SK-N-SH (cell line): ENCODE measurements at regions not wholly inside any gene's neighbourhood (a gene's known extent, or its start where the extent isn't known, plus 50 kb on each side); places are given as distances from the start of the nearest gene placed in this dataset.

Source experiments
- CTCF ChIA-PET: fragments of 300-600, 350-600 bp; formaldehyde crosslinking; extraction: SDS; loops from one replicate; lab custom pipeline; 2021; lab: Yijun Ruan, JAX
- POLR2A ChIA-PET: fragments of 350-600 bp; sonication (Branson Sonifier 250); formaldehyde crosslinking; extraction: SDS; loops from one replicate; lab custom pipeline; 2020; ENCODE audit warnings: antibody characterized with exemption, inconsistent platforms; lab: Yijun Ruan, JAX
- DNase-seq: peaks from one replicate; pipeline ENCODE4 v3.0.0; 2012
- H2AFZ ChIP-seq: fragments of 200-600 bp; sonication (generic); 2 replicates; pipeline ENCODE4 v1.8.1; 2016; ENCODE audit warnings: antibody characterized with exemption, mild to moderate bottlenecking, low read depth
- H3F3A ChIP-seq: fragments of 200-600 bp; sonication (generic); replicated peaks from 2 replicates; pipeline ENCODE3; 2016; ENCODE audit warnings: antibody characterized with exemption, mild to moderate bottlenecking; ENCODE audit not compliant: insufficient read depth
- H3K27ac ChIP-seq, 2 experiments: fragments of 200-500 bp in 1 of 2; fragments of 200-600 bp in 1 of 2; sonication (Bioruptor generic) in 1 of 2; sonication (generic), shearing (Covaris generic) in 1 of 2; 2 replicates each; pipeline versions ENCODE4 v1.5.1 to v1.6.1; 2014 to 2016; ENCODE audit warnings: low read depth in 2 of 2, inconsistent platforms in 1 of 2, low read length in 1 of 2, mild to moderate bottlenecking in 1 of 2, mixed read lengths in 1 of 2
- H3K27me3 ChIP-seq: fragments of 200-600 bp; sonication (generic), shearing (Covaris generic); 2 replicates; pipeline ENCODE4 v1.6.1; 2016; ENCODE audit warnings: mixed run types; ENCODE audit not compliant: insufficient read depth
- H3K36me3 ChIP-seq, 2 experiments: fragments of 200-500 bp in 1 of 2; fragments of 200-600 bp in 1 of 2; sonication (Bioruptor generic) in 1 of 2; sonication (generic) in 1 of 2; replicated peaks in 1 of 2; 2 replicates each; pipeline versions ENCODE3 to v1.5.1; 2014 to 2016; ENCODE audit warnings: low read length in 1 of 2, mild to moderate bottlenecking in 1 of 2; ENCODE audit not compliant: insufficient read depth in 2 of 2, control insufficient read depth in 1 of 2
- H3K4me1 ChIP-seq, 2 experiments: fragments of 200-500 bp in 1 of 2; fragments of 200-600 bp in 1 of 2; sonication (Bioruptor generic) in 1 of 2; sonication (generic), shearing (Covaris generic) in 1 of 2; 2 replicates each; pipeline versions ENCODE4 v1.5.1 to v1.6.1; 2014 to 2016; ENCODE audit warnings: low read depth in 1 of 2, low read length in 1 of 2, mixed run types in 1 of 2; ENCODE audit not compliant: insufficient read depth in 2 of 2, control insufficient read depth in 1 of 2
- H3K4me2 ChIP-seq: fragments of 200-600 bp; sonication (generic), shearing (Covaris generic); 2 replicates; pipeline ENCODE4 v1.6.1; 2017; ENCODE audit warnings: mixed run types
- H3K4me3 ChIP-seq, 2 experiments: fragments of 200-500 bp in 1 of 2; fragments of 200-600 bp in 1 of 2; sonication (Bioruptor generic) in 1 of 2; sonication (generic), shearing (Covaris generic) in 1 of 2; 2 replicates each; pipeline versions ENCODE4 v1.5.1 to v1.8.1; 2014 to 2016; ENCODE audit warnings: low read depth in 2 of 2, inconsistent platforms in 1 of 2, low read length in 1 of 2, mild to moderate bottlenecking in 1 of 2, mixed read lengths in 1 of 2, moderate library complexity in 1 of 2
- H3K79me2 ChIP-seq: fragments of 200-600 bp; sonication (generic); 2 replicates; pipeline ENCODE4 v1.8.1; 2017; ENCODE audit warnings: mild to moderate bottlenecking; ENCODE audit not compliant: insufficient read depth
- H3K9ac ChIP-seq: fragments of 200-600 bp; sonication (generic); 2 replicates; pipeline ENCODE4 v1.6.1; 2017; ENCODE audit warnings: mixed run types
- H3K9me2 ChIP-seq: fragments of 200-600 bp; sonication (generic); 2 replicates; pipeline ENCODE4 v1.6.1; 2017; ENCODE audit warnings: mixed run types
- H3K9me3 ChIP-seq: fragments of 200-600 bp; sonication (generic); 2 replicates; pipeline ENCODE4 v1.6.1; 2017; ENCODE audit warnings: mixed run types, mild to moderate bottlenecking, moderate library complexity
- H4K20me1 ChIP-seq: fragments of 200-600 bp; sonication (generic); 2 replicates; pipeline ENCODE4 v1.6.1; 2017; ENCODE audit warnings: mild to moderate bottlenecking, mixed run types; ENCODE audit not compliant: insufficient read depth
- CTCF ChIP-seq: fragments of 200-600 bp; sonication (generic); IDR thresholded peaks from 2 replicates; pipeline ENCODE4 v1.6.1; 2017; ENCODE audit warnings: antibody characterized with exemption, mild to moderate bottlenecking, moderate library complexity
- ELF1 ChIP-seq: IDR thresholded peaks from 2 replicates; pipeline ENCODE4 v1.4.0; 2012
- EZH2phosphoT487 ChIP-seq: fragments of 200-600 bp; sonication (generic); IDR thresholded peaks from 2 replicates; pipeline ENCODE4 v1.6.1; 2017; ENCODE audit warnings: low read depth, mixed run types, mild to moderate bottlenecking, antibody characterized with exemption, moderate library complexity, borderline replicate concordance
- FOSL2 ChIP-seq: IDR thresholded peaks from 2 replicates; pipeline ENCODE4 v1.4.0; 2012; ENCODE audit warnings: low read depth, mild to moderate bottlenecking, moderate library complexity, borderline replicate concordance
- FOXM1 ChIP-seq: IDR thresholded peaks from 2 replicates; pipeline ENCODE4 v1.4.0; 2012; ENCODE audit warnings: low read depth, mild to moderate bottlenecking
- GABPA ChIP-seq: IDR thresholded peaks from 2 replicates; pipeline ENCODE4 v1.4.0; 2012; ENCODE audit warnings: low read depth, mild to moderate bottlenecking
- JUND ChIP-seq: IDR thresholded peaks from 2 replicates; pipeline ENCODE4 v1.4.0; 2012
- NFIC ChIP-seq: IDR thresholded peaks from 2 replicates; pipeline ENCODE4 v1.4.0; 2012; ENCODE audit warnings: borderline replicate concordance
- RAD21 ChIP-seq: IDR thresholded peaks from 2 replicates; pipeline ENCODE4 v1.6.1; 2012; ENCODE audit warnings: mild to moderate bottlenecking, low read length
- RCOR1 ChIP-seq: fragments of 150-350 bp; IDR thresholded peaks from 2 replicates; pipeline ENCODE4 v1.6.1; 2017; ENCODE audit warnings: antibody characterized with exemption, low read length
- REST ChIP-seq: IDR thresholded peaks from 2 replicates; pipeline ENCODE4 v1.6.1; 2012; ENCODE audit warnings: mild to moderate bottlenecking, low read depth, low read length, moderate library complexity
- RXRA ChIP-seq: IDR thresholded peaks from 2 replicates; pipeline ENCODE4 v1.4.0; 2012; ENCODE audit warnings: low read depth, mild to moderate bottlenecking, borderline replicate concordance
- SIN3A ChIP-seq: IDR thresholded peaks from 2 replicates; pipeline ENCODE4 v1.6.1; 2012; ENCODE audit warnings: low read depth, mild to moderate bottlenecking, low read length, moderate library complexity, borderline replicate concordance
- SMC3 ChIP-seq: IDR thresholded peaks from 2 replicates; pipeline ENCODE4 v1.6.1; 2012; ENCODE audit warnings: low read depth, low read length, improper control_type of control experiment
- TEAD4 ChIP-seq: IDR thresholded peaks from 2 replicates; pipeline ENCODE4 v1.4.0; 2012; ENCODE audit warnings: mild to moderate bottlenecking, borderline replicate concordance; ENCODE audit not compliant: insufficient read depth
- USF1 ChIP-seq: IDR thresholded peaks from 2 replicates; pipeline ENCODE4 v1.4.0; 2012; ENCODE audit warnings: low read depth, borderline replicate concordance
- USF2 ChIP-seq: fragments of 150-350 bp; IDR thresholded peaks from 2 replicates; pipeline ENCODE4 v1.6.1; 2017; ENCODE audit warnings: antibody characterized with exemption, low read length, low read depth, borderline replicate concordance
- YY1 ChIP-seq: IDR thresholded peaks from 2 replicates; pipeline ENCODE4 v1.4.0; 2012; ENCODE audit warnings: low read depth, mild to moderate bottlenecking
- WGBS: methylation state at CpG from one replicate; pipeline ENCODE4 v1.1.6; 2017; ENCODE audit warnings: low lambda C conversion rate; 5-methylcytosine and 5-hydroxymethylcytosine counted together
- TF ChIP-seq, protein P1 (sequence below): fragments of 150-350 bp; IDR thresholded peaks from 2 replicates; pipeline ENCODE4 v1.6.1; 2016; ENCODE audit warnings: mild to moderate bottlenecking, low read depth, low read length
- TF ChIP-seq, protein P2 (sequence below): IDR thresholded peaks from 2 replicates; pipeline ENCODE4 v1.4.0; 2012; ENCODE audit warnings: low read depth, borderline replicate concordance

- TF ChIP-seq TEAD4 (no peak), NFIC (no peak), SIN3A (no peak), FOSL2 (no peak), GABPA (no peak), RXRA (no peak), SMC3 (no peak)
- TF ChIP-seq, protein P1, sequence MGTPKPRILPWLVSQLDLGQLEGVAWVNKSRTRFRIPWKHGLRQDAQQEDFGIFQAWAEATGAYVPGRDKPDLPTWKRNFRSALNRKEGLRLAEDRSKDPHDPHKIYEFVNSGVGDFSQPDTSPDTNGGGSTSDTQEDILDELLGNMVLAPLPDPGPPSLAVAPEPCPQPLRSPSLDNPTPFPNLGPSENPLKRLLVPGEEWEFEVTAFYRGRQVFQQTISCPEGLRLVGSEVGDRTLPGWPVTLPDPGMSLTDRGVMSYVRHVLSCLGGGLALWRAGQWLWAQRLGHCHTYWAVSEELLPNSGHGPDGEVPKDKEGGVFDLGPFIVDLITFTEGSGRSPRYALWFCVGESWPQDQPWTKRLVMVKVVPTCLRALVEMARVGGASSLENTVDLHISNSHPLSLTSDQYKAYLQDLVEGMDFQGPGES = no peak
- TF ChIP-seq, all 33 proteins: peak for 0
Observed at GRCh38 chr10:130799532-130799931, 512.0 kb downstream of the TCERG1L start (continued).

- CTCF ChIA-PET = no interaction called here
- POLR2A ChIA-PET = no interaction called here
- no peaks in the 10 kb centered on the region for H4K20me1 ChIP-seq
- WGBS = 57% methylated on average over 12 of the region's 12 CpGs
- no peaks in the 10 kb centered on the region for H3K36me3 ChIP-seq
- no peaks in the 10 kb centered on the region for H3K79me2 ChIP-seq
- no peaks in the 10 kb centered on the region for H3K27me3 ChIP-seq
- H3K4me3 ChIP-seq = no peak overlapping the region
- no peaks in the 10 kb centered on the region for H3K9me3 ChIP-seq
- no peaks in the 10 kb centered on the region for H3K4me1 ChIP-seq
- no peak for TF ChIP-seq JUND
- no peak for TF ChIP-seq RCOR1
- TF ChIP-seq, protein P1 = no peak
- TF ChIP-seq FOSL2 = no peak
- TF ChIP-seq CTCF = no peak
- no peak for TF ChIP-seq USF2
- TF ChIP-seq, protein P2, sequence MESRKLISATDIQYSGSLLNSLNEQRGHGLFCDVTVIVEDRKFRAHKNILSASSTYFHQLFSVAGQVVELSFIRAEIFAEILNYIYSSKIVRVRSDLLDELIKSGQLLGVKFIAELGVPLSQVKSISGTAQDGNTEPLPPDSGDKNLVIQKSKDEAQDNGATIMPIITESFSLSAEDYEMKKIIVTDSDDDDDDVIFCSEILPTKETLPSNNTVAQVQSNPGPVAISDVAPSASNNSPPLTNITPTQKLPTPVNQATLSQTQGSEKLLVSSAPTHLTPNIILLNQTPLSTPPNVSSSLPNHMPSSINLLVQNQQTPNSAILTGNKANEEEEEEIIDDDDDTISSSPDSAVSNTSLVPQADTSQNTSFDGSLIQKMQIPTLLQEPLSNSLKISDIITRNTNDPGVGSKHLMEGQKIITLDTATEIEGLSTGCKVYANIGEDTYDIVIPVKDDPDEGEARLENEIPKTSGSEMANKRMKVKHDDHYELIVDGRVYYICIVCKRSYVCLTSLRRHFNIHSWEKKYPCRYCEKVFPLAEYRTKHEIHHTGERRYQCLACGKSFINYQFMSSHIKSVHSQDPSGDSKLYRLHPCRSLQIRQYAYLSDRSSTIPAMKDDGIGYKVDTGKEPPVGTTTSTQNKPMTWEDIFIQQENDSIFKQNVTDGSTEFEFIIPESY = no peak
- no peak for TF ChIP-seq YY1
- no peak for TF ChIP-seq RAD21
- TF ChIP-seq SMC3 = no peak
- TF ChIP-seq REST = no peak
- no peak for TF ChIP-seq FOXM1
- TF ChIP-seq ELF1 = no peak
- no peak for TF ChIP-seq USF1
- no peak for TF ChIP-seq EZH2phosphoT487
- no peak overlapping the region for H3K27ac ChIP-seq
- no peak overlapping the region for H3K4me2 ChIP-seq
- no peak overlapping the region for H3K9ac ChIP-seq
- H2AFZ ChIP-seq = no peak overlapping the region
- H3F3A ChIP-seq = no peaks in the 10 kb centered on the region
- H3K9me2 ChIP-seq = no peaks in the 10 kb centered on the region
- DNase-seq = no peak
Observed at GRCh38 chr10:130800281-130800680, 511.2 kb downstream of the TCERG1L start.
